Nephron (organoid): ENCODE measurements at regions not wholly inside any gene's neighbourhood (a gene's known extent, or its start where the extent isn't known, plus 50 kb on each side); places are given as distances from the start of the nearest gene placed in this dataset.
"Not testable (repeated sequence)": the region's sequence is repeated elsewhere in the genome, so short reads cannot be mapped to it uniquely, and the experiment has no call there.

Experiments
- H3K27ac Mint-ChIP-seq, 3 experiments: 2 replicates each; pipeline ENCODE4 v1.8.0; 2020; ENCODE audit warnings: mixed read lengths in 3 of 3, mild to moderate bottlenecking in 2 of 3, moderate library complexity in 1 of 3
- H3K27me3 Mint-ChIP-seq: 2 replicates; pipeline ENCODE4 v1.8.0; 2021; ENCODE audit warnings: low read depth, mild to moderate bottlenecking, moderate library complexity, mixed read lengths
- H3K36me3 Mint-ChIP-seq: 2 replicates; pipeline ENCODE4 v1.8.0; 2020; ENCODE audit warnings: low read depth, mixed read lengths
- H3K4me1 Mint-ChIP-seq: 2 replicates; pipeline ENCODE4 v1.8.0; 2020; ENCODE audit warnings: mixed read lengths
- H3K4me3 Mint-ChIP-seq, 3 experiments: 2 replicates each; pipeline ENCODE4 v1.8.0; 2020; ENCODE audit warnings: mild to moderate bottlenecking in 3 of 3, mixed read lengths in 3 of 3, moderate library complexity in 2 of 3
- H3K9me3 Mint-ChIP-seq: 2 replicates; pipeline ENCODE4 v1.8.0; 2020; ENCODE audit warnings: mixed read lengths
- CTCF ChIP-seq, 3 experiments: fragments of 200-600 bp; sonication (generic); IDR thresholded peaks; one replicate each; pipeline ENCODE4 v1.5.0; 2021; ENCODE audit warnings: antibody characterized with exemption in 3 of 3; ENCODE audit not compliant: unreplicated experiment in 3 of 3

DNA sequence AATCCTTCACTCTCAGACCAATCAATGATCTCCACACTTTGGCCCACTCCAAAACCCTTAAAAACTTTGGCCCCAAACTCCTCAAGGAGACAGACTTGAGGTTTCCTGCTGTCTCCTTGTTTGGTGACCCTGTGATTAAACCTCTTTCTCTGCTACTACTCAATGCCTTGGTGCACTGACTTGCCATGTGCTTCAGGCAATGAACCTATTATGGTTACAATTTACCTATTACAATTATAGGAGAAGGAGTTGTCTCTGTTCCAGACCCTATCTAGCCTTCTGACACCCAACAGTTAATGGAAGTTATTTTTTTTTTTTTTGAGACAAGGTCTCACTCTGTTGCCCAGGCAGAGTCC, 263.1 kb downstream of the STIM2 start:
- peak overlapping the region in 1 of 3 experiments; percentile 66 for H3K27ac Mint-ChIP-seq
- no peaks in the 10 kb centered on the region for H3K9me3 Mint-ChIP-seq
- H3K27me3 Mint-ChIP-seq, result peaks cover 10% of the 10 kb centered on the region
- no peak overlapping the region for H3K4me3 Mint-ChIP-seq
- no peaks in the 10 kb centered on the region for H3K36me3 Mint-ChIP-seq
- H3K4me1 Mint-ChIP-seq, result no peaks in the 10 kb centered on the region
- no peak for TF ChIP-seq CTCF (IDR thresholded peaks at IDR 0.05; ENCODE audit: unreplicated experiment in 3 of 3)

DNA sequence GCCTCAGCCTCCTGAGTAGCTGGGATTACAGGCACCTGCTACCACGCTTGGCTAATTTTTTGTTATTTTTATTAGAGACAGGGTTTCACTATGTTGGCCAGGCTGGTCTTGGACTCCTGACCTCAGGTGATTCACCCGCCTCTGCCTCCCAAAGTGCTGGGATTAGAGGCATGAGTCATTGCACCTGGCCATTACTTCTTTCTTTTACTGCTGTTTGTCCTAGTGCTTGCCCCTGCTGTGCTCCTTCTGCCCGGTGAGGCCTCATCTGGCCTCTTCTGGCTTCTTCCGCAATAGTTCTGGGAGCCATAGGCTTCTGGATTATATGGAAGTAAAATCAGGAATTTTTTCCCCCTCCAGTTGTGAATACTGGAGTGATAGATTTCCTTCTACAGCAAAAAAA, 266.3 kb downstream of the STIM2 start:
- H3K27ac Mint-ChIP-seq, H3K4me1 Mint-ChIP-seq, H3K27me3 Mint-ChIP-seq, H3K4me3 Mint-ChIP-seq, H3K9me3 Mint-ChIP-seq, H3K36me3 Mint-ChIP-seq: not testable (repeated sequence)

DNA sequence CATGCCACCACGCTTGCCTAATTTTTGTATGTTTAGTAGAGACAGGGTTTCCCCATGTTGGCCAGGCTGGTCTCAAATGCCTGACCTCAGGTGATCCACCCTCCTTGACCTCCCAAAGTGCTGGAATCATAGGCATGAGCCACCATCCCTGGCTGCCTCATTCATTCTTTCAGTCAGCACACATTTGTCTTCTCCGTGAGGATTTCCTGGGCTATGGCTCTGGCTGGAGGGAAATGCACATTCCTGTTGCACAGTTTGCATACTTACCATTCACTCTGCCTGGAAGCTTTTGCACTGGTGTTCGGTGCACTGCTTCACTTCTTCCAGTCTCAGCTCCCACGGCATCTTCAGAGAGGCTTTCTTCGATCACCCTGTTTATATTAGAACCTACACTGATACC, 267.8 kb downstream of the STIM2 start:
- Mint-ChIP-seq H3K27ac (no peak overlapping the region), H3K9me3 (no peaks in the 10 kb centered on the region), H3K4me1 (peaks cover 4% of the 10 kb centered on the region), H3K4me3 (no peak overlapping the region), H3K27me3 (peaks cover 10% of the 10 kb centered on the region), H3K36me3 (no peaks in the 10 kb centered on the region)
- no peak for TF ChIP-seq CTCF (IDR thresholded peaks at IDR 0.05; ENCODE audit: unreplicated experiment in 3 of 3)

GRCh38 chr4:27129871-27130366, 269.3 kb downstream of the STIM2 start:
- peak overlapping the region in 1 of 3 experiments; percentile 66 for H3K27ac Mint-ChIP-seq
- peaks cover 7% of the 10 kb centered on the region for H3K27me3 Mint-ChIP-seq
- no peak overlapping the region for H3K4me3 Mint-ChIP-seq
- peaks cover 4% of the 10 kb centered on the region for H3K4me1 Mint-ChIP-seq
- TF ChIP-seq CTCF (IDR thresholded peaks at IDR 0.05; ENCODE audit: unreplicated experiment in 3 of 3), result no peak
- peaks cover 7% of the 10 kb centered on the region for H3K9me3 Mint-ChIP-seq
- H3K36me3 Mint-ChIP-seq, result no peaks in the 10 kb centered on the region

GRCh38 chr4:27132497-27132896, 271.9 kb downstream of the STIM2 start:
- TF ChIP-seq CTCF (IDR thresholded peaks at IDR 0.05; ENCODE audit: unreplicated experiment in 3 of 3), result no peak
- peaks cover 4% of the 10 kb centered on the region for H3K4me1 Mint-ChIP-seq
- H3K27ac Mint-ChIP-seq, result no peak overlapping the region
- peaks cover 18% of the 10 kb centered on the region for H3K9me3 Mint-ChIP-seq
- H3K4me3 Mint-ChIP-seq, result no peak overlapping the region
- peaks cover 6% of the 10 kb centered on the region for H3K27me3 Mint-ChIP-seq
- H3K36me3 Mint-ChIP-seq, result no peaks in the 10 kb centered on the region

DNA sequence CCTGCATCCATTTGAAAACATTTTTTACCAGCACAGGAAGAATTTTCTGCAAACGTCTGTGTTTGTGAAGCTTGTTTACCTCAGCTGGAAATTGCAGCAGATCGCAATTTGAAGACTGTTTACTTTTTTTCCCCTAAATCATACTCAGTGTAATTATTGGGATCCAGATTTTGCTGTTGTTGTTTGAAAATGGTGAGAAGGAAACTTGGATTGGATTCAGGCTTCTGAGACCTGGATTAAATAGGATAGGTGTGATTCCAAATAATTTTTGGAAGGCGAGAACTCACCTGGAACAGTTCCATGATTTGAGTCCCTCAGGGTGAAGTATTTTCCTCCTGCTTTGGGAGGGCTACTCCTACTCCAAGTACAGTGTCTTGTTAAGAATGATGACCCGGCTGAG, 279.8 kb downstream of the STIM2 start:
- no peak overlapping the region for H3K27ac Mint-ChIP-seq
- peaks cover 30% of the 10 kb centered on the region for H3K9me3 Mint-ChIP-seq
- peaks cover 4% of the 10 kb centered on the region for H3K27me3 Mint-ChIP-seq
- no peak for TF ChIP-seq CTCF (IDR thresholded peaks at IDR 0.05; ENCODE audit: unreplicated experiment in 3 of 3)
- H3K4me3 Mint-ChIP-seq, result no peak overlapping the region
- no peaks in the 10 kb centered on the region for H3K4me1 Mint-ChIP-seq
- H3K36me3 Mint-ChIP-seq, result no peaks in the 10 kb centered on the region
